Fibroblast of skin of right biceps (primary cell): ENCODE measurements at regions not wholly inside any gene's neighbourhood (a gene's known extent, or its start where the extent isn't known, plus 50 kb on each side); places are given as distances from the start of the nearest gene placed in this dataset.

Source experiments
- DNase-seq: peaks from one replicate; pipeline ENCODE4 v3.0.0-alpha.2; 2013

DNA sequence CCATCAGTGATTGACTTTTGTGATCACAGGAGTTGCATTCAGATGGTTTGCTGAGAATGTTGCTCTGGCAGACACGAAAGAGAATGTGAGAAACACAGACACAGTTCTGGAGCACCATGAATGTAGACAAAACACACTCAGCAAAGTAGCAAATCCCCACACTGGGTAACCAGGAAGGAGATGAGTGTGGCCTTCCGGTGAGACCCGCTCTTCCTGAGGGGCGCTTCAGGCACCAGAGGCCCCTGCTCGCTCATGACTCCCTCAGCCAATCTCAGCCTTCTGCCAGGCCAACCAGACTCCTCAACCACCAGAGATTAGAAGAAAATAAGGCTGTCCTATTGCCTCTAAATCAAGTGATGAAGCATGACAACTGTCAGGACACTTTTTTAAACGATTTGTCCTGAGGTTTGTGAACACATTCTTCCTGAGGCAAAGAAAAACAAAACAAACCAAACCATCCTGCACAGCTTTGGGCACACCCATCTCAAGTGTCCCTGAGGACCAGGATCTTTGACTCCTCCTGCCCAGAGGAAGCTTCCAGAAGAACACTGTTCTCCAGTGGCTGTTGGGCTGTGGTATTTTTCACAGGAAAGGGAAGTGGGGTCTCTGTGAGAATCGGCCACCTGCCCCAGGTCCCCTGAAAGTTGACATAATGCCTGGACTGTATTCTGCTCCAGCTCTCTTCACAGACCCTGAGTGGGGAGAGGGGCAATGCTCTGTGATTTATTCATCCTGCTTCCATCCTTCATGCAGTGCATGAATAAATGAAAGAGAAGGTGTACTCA, 152.8 kb downstream of the BCL11A start:
- peak; percentile 3 for DNase-seq

DNA sequence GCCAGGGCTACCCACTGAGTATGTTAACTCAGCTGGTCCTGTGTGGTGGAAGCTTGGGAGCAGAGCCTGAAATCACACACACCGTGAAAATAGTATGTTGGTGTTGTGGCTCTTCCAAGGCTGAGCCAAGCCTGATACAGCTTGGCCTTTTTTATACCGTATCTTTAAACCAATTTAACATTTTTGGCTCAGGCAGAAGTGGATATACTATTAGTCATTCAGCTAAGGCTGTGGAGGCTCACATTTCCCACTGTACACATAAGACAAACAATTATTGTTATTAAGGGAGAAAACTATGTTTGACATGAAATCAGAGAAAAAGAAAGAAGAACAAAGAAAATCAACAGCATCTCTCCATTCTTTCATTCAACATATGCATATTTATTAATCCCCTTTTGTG, 159.0 kb downstream of the BCL11A start:
- DNase-seq: peak; percentile 37

DNA sequence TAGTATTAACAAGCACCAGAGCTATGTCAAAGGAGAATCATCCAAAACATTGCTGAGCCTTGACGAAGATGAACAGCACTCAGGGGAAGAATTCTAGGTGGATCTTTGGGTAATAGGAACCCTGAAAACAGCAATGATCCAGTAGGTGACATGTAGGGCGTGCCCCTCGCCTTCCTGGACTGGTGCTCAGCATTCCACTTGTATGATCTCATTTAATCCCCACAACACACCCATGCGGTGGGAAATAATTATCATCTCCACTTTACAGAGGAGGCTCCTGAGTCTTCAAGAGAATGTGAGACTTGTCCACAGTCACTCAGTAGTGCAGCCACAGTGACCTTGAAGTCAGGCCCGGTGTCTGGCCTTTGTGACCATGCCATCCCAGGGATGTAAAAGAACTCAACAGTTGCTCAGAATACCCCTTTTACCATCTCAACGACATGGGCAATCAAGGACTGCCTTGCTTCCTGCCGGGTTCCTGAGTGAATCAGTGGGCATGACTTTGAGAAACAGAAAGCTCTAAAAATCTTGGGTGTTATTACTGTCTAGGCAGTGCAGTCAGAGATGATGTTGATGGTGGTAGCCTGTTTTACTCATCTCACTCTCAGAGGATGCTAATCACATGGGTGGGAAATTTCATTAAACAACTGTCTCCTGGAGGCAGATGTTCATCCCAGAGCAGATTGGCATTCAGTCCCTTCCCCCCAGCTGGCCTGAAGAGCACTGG, 161.6 kb downstream of the BCL11A start:
- no peak for DNase-seq

GRCh38 chr2:60391230-60391629, 162.2 kb downstream of the BCL11A start:
- no peak for DNase-seq

GRCh38 chr2:60386436-60386835, 167.0 kb downstream of the BCL11A start:
- peak; percentile 23 for DNase-seq

DNA sequence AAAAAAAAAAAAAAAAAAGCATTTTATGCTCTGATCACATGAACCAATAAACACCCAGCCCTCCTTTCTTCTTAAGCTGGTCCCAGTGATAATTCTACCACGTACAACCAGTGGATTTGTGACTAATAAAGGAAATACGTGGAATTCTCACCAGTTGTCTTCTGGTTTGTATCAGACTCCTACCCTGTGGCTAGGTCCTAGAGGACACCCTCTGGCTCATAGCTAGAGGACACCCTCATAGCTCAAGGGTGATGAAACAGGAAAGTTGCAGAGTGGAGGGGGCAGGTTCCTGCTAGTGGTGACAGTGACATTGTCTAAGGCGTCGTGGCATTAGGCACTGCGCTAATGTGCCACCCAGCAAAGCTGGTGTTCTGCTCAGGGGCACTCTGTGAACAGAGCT, 167.8 kb downstream of the BCL11A start:
- DNase-seq: peak; percentile 66

GRCh38 chr2:60383401-60384143, 169.9 kb downstream of the BCL11A start:
- DNase-seq: no peak

GRCh38 chr2:60380411-60380810, 173.0 kb downstream of the BCL11A start:
- DNase-seq: no peak

DNA sequence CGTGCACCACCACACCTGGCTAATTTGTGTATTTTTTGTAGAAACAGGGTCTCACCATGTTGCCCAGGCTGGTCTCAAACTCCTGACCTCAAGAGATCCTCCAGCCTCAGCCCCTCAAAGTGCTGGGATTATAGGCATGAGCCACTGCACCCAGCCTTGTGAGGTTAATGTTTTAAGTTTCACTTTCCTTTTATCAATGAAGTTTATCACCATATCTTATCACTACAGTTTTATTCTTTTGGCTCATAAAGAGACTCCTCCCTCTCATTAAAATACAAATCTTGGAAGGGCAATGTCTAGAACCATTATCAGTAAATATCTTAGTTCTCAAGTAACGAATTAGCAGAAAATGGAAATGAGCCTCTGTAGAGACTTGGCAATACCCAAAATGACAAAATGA, 173.8 kb downstream of the BCL11A start:
- DNase-seq: no peak

- no peak for DNase-seq
These were observed 174.2 kb downstream of the BCL11A start for GRCh38 chr2:60379216-60379615.

- no peak for DNase-seq
These were observed 175.6 kb downstream of the BCL11A start for GRCh38 chr2:60377825-60378224.

GRCh38 chr2:60376252-60376651, 177.2 kb downstream of the BCL11A start:
- no peak for DNase-seq

DNA sequence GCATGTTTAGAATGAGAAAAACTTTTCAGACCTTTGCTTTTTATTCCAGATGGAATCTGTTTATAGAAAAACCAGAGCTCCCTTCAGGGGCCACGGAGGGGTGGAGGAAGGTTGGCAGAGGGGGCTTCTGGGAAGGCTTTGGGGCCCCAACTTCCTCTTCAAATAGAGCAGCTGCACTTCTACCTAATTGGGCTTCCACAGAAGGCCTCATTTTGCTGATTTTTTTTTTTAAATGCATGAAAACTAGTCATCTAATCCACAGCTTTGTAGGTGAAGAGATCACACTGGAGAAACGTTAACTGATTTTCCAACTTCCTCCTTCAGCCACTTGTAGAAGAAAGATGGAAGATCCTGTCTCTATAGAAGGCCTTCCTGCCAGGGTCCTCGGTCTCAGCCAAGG, 181.8 kb downstream of the BCL11A start:
- DNase-seq: no peak

DNA sequence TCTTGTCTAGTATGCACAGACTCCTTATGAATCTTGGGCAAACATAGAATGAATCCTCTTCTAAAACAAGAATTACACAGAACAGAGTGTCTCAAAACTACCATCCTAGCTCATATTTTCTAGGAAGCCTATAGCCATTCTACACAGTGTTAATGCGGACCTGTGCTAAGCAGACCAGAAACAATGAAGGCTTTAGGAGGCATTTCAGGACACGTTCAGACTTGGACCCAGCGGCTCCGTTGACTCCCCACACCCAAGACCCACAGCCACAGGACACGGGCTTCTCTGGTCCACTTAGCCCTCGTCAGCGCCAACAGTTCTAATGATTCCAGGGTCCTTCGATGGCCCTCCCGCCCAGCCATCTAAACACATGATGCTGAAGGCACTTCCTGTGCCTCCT, 182.2 kb downstream of the BCL11A start:
- no peak for DNase-seq

DNA sequence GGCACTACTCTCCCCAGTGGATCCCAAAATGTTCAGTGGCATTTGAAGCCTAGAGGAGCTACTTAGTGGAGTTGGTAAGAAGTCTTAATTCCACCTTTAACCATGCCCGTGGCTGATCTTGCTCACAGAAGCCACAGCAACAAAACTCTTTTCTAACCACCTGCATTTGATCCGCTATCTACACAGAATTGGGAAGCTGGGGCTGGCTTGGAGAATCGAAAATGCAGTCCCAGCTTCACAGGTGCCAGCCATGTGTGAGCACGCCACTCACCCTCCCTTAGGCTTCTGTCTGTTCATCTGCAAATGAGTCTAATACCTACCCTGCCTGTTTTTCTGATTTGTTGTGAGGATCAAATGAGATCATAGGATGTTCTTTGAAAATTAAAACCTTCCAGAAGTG, 182.6 kb downstream of the BCL11A start:
- DNase-seq: no peak

DNA sequence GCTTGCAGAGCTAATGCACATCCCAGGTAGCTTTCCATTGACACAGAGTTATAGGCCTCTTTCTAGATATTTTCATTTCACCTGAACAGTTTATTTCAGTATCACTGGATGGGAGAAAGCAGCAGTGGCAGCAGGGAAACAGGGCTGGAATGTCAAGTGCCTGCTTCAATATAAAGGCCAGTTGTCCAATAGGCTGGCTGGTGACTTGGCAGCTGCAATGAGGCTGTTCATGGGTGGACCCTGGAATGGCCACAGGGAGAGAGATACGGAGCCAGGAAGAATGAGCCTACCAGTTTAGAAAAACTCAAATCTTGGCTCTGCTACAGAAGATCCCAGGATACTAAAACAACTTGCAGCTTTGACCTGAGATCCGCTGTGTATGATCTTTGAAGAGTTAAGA, 185.0 kb downstream of the BCL11A start:
- no peak for DNase-seq

DNA sequence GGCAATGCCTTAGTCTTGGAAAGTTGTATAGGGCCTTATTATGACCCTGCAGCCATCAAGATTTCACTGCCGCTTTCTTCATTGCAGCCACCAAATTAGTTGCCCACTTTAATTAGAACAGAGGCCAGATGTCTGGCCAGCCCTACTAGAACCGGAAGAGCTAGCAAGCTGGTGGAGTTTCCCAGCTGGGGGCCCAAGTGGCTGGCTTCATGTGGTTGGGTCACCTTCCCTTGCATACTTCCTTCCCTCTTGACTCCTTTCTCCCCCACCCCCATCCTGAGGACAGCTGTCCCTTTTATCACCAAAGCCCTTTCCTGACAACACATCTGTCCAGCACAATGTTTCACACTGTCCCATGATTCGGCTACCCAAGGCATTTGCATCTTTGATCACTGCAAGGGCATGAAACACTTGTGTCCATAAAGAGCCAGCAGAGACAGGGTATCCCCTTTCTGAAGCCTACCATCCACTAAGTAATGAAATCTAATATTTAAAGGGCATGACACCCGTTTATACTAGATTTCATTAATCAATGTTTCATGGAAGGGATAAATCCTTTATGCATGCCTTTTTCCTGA, 187.2 kb downstream of the BCL11A start:
- DNase-seq: no peak

- DNase-seq: peak; percentile 58
These were observed 187.9 kb downstream of the BCL11A start for GRCh38 chr2:60365556-60365955.

- no peak for DNase-seq
These were observed 189.0 kb downstream of the BCL11A start for GRCh38 chr2:60364491-60364890.

DNA sequence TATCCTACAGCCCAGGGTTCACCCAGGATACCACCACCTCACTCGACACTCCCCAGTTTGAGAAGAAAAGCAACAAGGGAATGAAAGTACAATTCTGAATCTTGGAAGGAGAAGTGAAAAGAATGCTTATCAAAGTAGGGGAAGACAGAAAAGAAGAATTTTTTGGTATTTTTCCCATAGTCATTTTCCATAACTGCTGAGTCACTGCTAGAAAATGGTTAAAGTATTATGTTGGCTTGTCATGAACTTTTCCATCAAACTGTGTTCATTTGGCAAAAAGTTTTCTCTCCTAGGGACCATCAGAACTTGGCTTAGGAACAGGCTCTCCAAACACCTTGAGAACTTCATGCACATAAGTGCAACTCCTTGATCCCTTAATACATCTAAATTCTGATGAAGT, 192.0 kb downstream of the BCL11A start:
- DNase-seq: peak; percentile 7

GRCh38 chr2:60359569-60359968, 193.9 kb downstream of the BCL11A start:
- no peak for DNase-seq

DNA sequence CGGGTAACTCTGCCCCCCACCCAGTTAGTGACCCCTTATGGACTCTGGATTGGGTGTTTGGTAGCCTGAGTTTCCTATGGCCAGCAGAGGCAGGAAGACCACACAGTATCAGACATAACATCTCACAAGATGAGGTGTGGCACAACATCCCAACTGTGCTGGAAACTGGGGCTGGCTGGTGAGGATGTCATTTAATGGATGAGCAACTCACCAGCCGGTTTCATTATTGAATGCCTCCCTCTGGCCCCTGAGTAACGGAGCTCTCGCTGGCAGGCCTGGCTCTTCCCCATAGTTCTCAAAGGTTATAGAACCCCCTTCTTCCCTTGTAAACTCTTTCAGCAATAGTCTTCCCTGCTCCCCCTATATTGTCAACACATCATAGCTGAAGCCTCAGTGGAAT, 195.0 kb downstream of the BCL11A start:
- DNase-seq: no peak

GRCh38 chr2:60357996-60358395, 195.5 kb downstream of the BCL11A start:
- no peak for DNase-seq
